ENCODE measurements at regions not wholly inside any gene's neighbourhood (a gene's known extent, or its start where the extent isn't known, plus 50 kb on each side); places are given as distances from the start of the nearest gene placed in this dataset.

- TF ChIP-seq CTCF (conservative IDR thresholded peaks at IDR 0.05 in 1 of 2, IDR thresholded peaks at IDR 0.05 in 1 of 2; ENCODE audit: extremely low read depth in 1 of 2, insufficient read depth in 1 of 2, low read depth in 1 of 2, low read length in 2 of 2) (no peak), EZH2 (IDR thresholded peaks at IDR 0.05; ENCODE audit: borderline replicate concordance, low read length) (no peak)
Measured at GRCh38 chr3:144265542-144266100, 294.0 kb downstream of the DIPK2A start.
